Progenitor cell of endocrine pancreas (in vitro differentiated cells): ENCODE measurements at regions not wholly inside any gene's neighbourhood (a gene's known extent, or its start where the extent isn't known, plus 50 kb on each side); places are given as distances from the start of the nearest gene placed in this dataset.

Experiments
- DNase-seq: peaks from one replicate; pipeline ENCODE4 v3.0.0; 2021; ENCODE audit warnings: low spot score; ENCODE audit not compliant: unreplicated experiment
- H3K27ac Mint-ChIP-seq: 2 replicates; pipeline ENCODE4 v1.8.0; 2021; ENCODE audit warnings: mild to moderate bottlenecking, moderate library complexity, mixed read lengths
- H3K27me3 Mint-ChIP-seq: 2 replicates; pipeline ENCODE4 v1.8.0; 2021; ENCODE audit warnings: mixed read lengths
- H3K36me3 Mint-ChIP-seq: 2 replicates; pipeline ENCODE4 v1.8.0; 2022; ENCODE audit warnings: mixed read lengths; ENCODE audit not compliant: insufficient read depth
- H3K4me1 Mint-ChIP-seq: 2 replicates; pipeline ENCODE4 v1.8.0; 2021; ENCODE audit warnings: low read depth, mixed read lengths
- H3K4me3 Mint-ChIP-seq: 2 replicates; pipeline ENCODE4 v1.8.0; 2021; ENCODE audit warnings: low read depth, mild to moderate bottlenecking, moderate library complexity, mixed read lengths
- H3K9me3 Mint-ChIP-seq: 2 replicates; pipeline ENCODE4 v1.8.0; 2021; ENCODE audit warnings: low read depth, mixed read lengths
- TF ChIP-seq, protein P1 (sequence below): fragments of 200-600 bp; sonication (generic); IDR thresholded peaks from one replicate; pipeline ENCODE4 v1.5.0; 2021; ENCODE audit warnings: antibody characterized with exemption, mild to moderate bottlenecking; ENCODE audit not compliant: unreplicated experiment

DNA sequence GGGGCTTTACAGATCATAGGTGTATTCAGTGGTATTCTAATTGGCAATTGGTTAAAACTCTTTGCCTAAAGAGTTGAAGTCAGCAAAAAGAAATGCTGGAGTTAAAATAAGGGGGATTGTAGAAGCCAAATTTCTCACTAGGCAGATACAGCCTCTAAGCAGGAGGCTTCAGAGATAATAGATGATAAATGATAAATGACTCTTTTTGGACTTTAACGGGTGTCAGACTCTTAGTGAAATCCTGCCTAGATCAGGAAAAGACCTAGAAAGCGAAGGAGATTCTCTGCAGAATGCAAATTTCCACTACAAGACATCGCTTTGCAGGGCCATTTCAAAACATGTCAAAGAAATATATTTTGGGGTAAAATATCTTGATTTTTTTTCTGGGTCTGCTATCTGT lies 182.8 kb downstream of the FAM76B start:
- no peaks in the 10 kb centered on the region for H3K36me3 Mint-ChIP-seq
- TF ChIP-seq, protein P1, sequence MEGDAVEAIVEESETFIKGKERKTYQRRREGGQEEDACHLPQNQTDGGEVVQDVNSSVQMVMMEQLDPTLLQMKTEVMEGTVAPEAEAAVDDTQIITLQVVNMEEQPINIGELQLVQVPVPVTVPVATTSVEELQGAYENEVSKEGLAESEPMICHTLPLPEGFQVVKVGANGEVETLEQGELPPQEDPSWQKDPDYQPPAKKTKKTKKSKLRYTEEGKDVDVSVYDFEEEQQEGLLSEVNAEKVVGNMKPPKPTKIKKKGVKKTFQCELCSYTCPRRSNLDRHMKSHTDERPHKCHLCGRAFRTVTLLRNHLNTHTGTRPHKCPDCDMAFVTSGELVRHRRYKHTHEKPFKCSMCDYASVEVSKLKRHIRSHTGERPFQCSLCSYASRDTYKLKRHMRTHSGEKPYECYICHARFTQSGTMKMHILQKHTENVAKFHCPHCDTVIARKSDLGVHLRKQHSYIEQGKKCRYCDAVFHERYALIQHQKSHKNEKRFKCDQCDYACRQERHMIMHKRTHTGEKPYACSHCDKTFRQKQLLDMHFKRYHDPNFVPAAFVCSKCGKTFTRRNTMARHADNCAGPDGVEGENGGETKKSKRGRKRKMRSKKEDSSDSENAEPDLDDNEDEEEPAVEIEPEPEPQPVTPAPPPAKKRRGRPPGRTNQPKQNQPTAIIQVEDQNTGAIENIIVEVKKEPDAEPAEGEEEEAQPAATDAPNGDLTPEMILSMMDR, result no peak
- H3K9me3 Mint-ChIP-seq, result no peaks in the 10 kb centered on the region
- H3K4me1 Mint-ChIP-seq, result no peaks in the 10 kb centered on the region
- DNase-seq, result no peak
- H3K27me3 Mint-ChIP-seq, result no peaks in the 10 kb centered on the region
- no peak overlapping the region for H3K4me3 Mint-ChIP-seq
- no peak overlapping the region for H3K27ac Mint-ChIP-seq

DNA sequence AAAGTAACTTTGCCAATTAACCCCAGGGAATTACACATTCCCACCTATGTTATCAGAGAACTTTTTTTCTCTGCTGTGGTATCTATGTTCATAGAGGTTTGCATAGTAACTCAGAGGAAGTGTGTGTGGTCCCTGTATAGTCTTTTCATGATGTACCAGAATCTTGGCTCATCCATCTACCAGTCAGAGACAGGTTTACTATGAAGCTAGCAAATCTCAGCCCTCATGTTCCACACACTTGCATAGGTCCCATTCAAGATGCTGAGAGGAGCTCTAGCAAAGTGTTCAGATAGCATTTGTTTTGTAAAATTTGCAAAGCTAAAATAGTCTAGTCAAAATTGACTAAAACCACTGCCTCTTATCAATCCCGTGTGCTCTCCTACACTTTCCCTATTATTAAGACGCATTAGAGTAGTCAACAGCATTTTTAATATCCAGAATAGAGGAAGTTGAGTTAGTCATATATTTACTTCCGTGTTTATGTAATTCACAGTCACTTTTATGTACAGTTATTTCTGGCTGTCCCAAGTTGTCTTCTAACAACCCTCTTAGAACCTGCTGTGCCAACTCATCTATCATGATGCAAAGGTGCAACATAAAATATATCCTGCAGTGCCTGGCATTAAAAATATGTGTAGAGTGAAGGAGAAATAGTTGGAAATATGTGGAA lies 184.2 kb downstream of the FAM76B start:
- Mint-ChIP-seq H3K4me1 (peaks cover 2% of the 10 kb centered on the region), H3K27ac (no peak overlapping the region), H3K4me3 (no peak overlapping the region), H3K36me3 (no peaks in the 10 kb centered on the region), H3K27me3 (no peaks in the 10 kb centered on the region), H3K9me3 (no peaks in the 10 kb centered on the region)
- DNase-seq, result no peak
- TF ChIP-seq, protein P1, result no peak

DNA sequence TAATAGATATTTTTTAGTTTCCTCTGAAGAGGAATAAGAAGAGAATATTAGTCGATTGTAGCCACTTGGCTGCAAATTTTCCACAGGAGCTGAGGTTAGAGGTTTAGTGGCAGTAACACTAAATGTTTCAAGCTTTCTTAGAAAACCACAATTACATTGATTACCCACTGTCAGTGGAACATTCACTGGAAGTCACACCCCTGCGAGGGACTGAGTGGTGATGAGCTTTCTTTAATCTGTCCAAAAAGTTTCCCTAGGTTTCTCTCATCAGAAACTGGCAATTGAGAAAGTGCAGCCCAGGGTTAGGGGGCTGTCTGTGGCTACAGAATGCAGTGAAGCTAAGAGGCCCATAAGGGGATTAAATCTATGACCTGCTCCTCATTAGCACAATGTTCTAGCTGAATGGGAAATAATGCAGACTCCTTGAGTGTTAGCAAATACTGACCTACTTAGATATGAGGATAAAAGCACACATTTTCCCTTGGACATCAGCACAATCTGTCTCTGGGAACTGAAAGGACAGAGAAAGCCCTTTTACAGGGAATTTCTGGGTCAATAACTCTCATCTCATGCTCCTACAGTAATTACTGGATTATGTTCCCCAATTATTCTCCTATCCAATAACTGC lies 189.5 kb downstream of the FAM76B start:
- TF ChIP-seq, protein P1, result no peak

DNA sequence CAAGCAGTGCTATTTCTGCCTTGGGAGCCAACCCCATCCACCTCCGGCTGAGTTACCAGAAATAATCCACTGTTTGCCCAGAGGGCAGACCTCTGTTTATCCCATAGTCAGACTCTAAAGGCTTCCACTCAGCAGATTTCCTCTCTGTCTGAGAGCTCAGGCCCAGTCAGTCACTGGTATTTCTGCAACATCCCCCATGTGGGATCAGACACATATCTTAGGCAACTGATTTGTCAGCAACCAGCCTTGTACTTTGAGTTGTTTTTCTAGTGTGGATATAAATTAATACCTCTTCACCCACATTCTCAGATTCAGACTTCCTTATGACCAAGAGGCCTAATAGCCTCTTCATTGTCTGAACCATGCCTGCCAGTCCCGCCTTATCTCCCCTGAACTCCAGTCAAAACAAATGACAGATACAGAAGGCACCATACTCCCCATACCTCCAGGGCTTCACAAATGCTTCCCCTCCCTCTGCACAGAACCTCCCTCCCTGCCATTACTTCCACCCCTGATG lies 193.6 kb downstream of the FAM76B start:
- Mint-ChIP-seq H3K27ac (no peak overlapping the region), H3K4me3 (no peak overlapping the region), H3K36me3 (no peaks in the 10 kb centered on the region), H3K4me1 (peaks cover 19% of the 10 kb centered on the region), H3K9me3 (no peaks in the 10 kb centered on the region), H3K27me3 (peaks cover 4% of the 10 kb centered on the region)
- no peak for DNase-seq
- TF ChIP-seq, protein P1, result no peak

More for the DNA sequence above, 189.5 kb downstream of the FAM76B start:
- no peak overlapping the region for H3K27ac Mint-ChIP-seq
- no peaks in the 10 kb centered on the region for H3K9me3 Mint-ChIP-seq
- no peak overlapping the region for H3K4me3 Mint-ChIP-seq
- H3K36me3 Mint-ChIP-seq, result no peaks in the 10 kb centered on the region
- DNase-seq, result no peak
- peaks cover 19% of the 10 kb centered on the region for H3K4me1 Mint-ChIP-seq
- H3K27me3 Mint-ChIP-seq, result no peaks in the 10 kb centered on the region

DNA sequence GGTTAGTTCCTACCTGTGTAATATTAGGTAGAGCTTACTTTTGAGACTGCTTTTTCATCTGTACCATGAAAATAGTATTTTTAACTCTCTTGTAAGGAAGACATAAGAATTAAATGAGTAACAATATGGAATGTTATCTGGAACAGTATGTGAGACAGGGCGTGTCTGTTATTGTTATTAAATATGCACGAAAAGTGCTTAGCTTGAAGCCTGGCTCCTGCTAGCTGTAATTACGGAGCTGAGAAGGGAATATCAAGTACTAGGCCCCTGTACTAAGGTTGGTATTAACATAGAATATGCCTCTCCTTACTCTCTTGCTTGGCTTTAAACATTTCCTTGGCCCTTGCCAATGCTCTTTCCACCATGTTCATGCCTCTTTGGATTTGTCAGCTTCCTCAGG lies 194.0 kb downstream of the FAM76B start:
- Mint-ChIP-seq H3K27ac (no peak overlapping the region), H3K36me3 (no peaks in the 10 kb centered on the region), H3K27me3 (peaks cover 9% of the 10 kb centered on the region), H3K4me3 (no peak overlapping the region), H3K4me1 (peaks cover 17% of the 10 kb centered on the region), H3K9me3 (no peaks in the 10 kb centered on the region)
- no peak for DNase-seq
- TF ChIP-seq, protein P1, result no peak
